DMS79 treated with DMSO at 0.1 percent for 48 hours (cell line): ENCODE measurements at regions not wholly inside any gene's neighbourhood (a gene's known extent, or its start where the extent isn't known, plus 50 kb on each side); places are given as distances from the start of the nearest gene placed in this dataset.

Experiments
- DNase-seq: peaks from one replicate; lab custom pipeline; 2025; lab: John Stamatoyannopoulos, UW

GRCh38 chr17:72208832-72209231 is 88.0 kb downstream of the SOX9 start:
- no peak for DNase-seq

GRCh38 chr17:72212041-72212440 is 91.2 kb downstream of the SOX9 start:
- DNase-seq = no peak

GRCh38 chr17:72215490-72215889 is 94.7 kb downstream of the SOX9 start:
- DNase-seq = no peak

GRCh38 chr17:72215928-72216327 is 95.1 kb downstream of the SOX9 start:
- DNase-seq = no peak

GRCh38 chr17:72219137-72219823 is 98.5 kb downstream of the SOX9 start:
- DNase-seq = no peak

- no peak for DNase-seq
These were observed 99.1 kb downstream of the SOX9 start for GRCh38 chr17:72219824-72220493.

- no peak for DNase-seq
These were observed 102.0 kb downstream of the SOX9 start for GRCh38 chr17:72222661-72223380.

- DNase-seq = no peak
These were observed 103.1 kb downstream of the SOX9 start for GRCh38 chr17:72223866-72224291.

GRCh38 chr17:72226322-72226721 is 105.5 kb downstream of the SOX9 start:
- DNase-seq = no peak

GRCh38 chr17:72233986-72234385 is 113.2 kb downstream of the SOX9 start:
- DNase-seq = no peak

- DNase-seq = no peak
These were observed 114.2 kb downstream of the SOX9 start for GRCh38 chr17:72234985-72235384.

- DNase-seq = peak; percentile 41
These were observed 116.3 kb downstream of the SOX9 start for GRCh38 chr17:72236980-72237633.

- no peak for DNase-seq
These were observed 117.4 kb downstream of the SOX9 start for GRCh38 chr17:72238157-72238673.

GRCh38 chr17:72239548-72239947 is 118.7 kb downstream of the SOX9 start:
- no peak for DNase-seq

- DNase-seq = no peak
These were observed 119.5 kb downstream of the SOX9 start for GRCh38 chr17:72240333-72240732.

- DNase-seq = no peak
These were observed 123.7 kb downstream of the SOX9 start for GRCh38 chr17:72244494-72244893.

GRCh38 chr17:72244956-72245355 is 124.1 kb downstream of the SOX9 start:
- no peak for DNase-seq

GRCh38 chr17:72249441-72249840 is 128.6 kb downstream of the SOX9 start:
- DNase-seq = peak; percentile 51

- DNase-seq = no peak
These were observed 129.4 kb downstream of the SOX9 start for GRCh38 chr17:72250206-72250605.

- no peak for DNase-seq
These were observed 132.8 kb downstream of the SOX9 start for GRCh38 chr17:72253597-72253996.

- no peak for DNase-seq
These were observed 134.1 kb downstream of the SOX9 start for GRCh38 chr17:72254808-72255449.

- DNase-seq = no peak
These were observed 134.7 kb downstream of the SOX9 start for GRCh38 chr17:72255481-72255880.
